Testis (tissue), 2 donors: ENCODE measurements at regions not wholly inside any gene's neighbourhood (a gene's known extent, or its start where the extent isn't known, plus 50 kb on each side); places are given as distances from the start of the nearest gene placed in this dataset.

Experiments
- CTCF ChIP-seq, 3 experiments: fragments of 450-650 bp in 2 of 3; fragments of 200-600 bp in 1 of 3; sonication (generic) in 1 of 3; IDR thresholded peaks; one replicate each; pipeline ENCODE4 v1.5.1; 2016 to 2019; ENCODE audit warnings: antibody characterized with exemption in 3 of 3, mild to moderate bottlenecking in 2 of 3, moderate library complexity in 1 of 3
- POLR2A ChIP-seq: fragments of 450-650 bp; IDR thresholded peaks from one replicate; pipeline ENCODE4 v1.6.1; 2017; ENCODE audit warnings: antibody characterized with exemption, mild to moderate bottlenecking, moderate library complexity

- no peak for TF ChIP-seq CTCF (IDR thresholded peaks at IDR 0.05)
- no peak for TF ChIP-seq POLR2A
These were observed 77.9 kb upstream of the KCNMA1 start for GRCh38 chr10:77715536-77715935.
